ENCODE measurements at regions not wholly inside any gene's neighbourhood (a gene's known extent, or its start where the extent isn't known, plus 50 kb on each side); places are given as distances from the start of the nearest gene placed in this dataset.
"Not testable (repeated sequence)": the region's sequence is repeated elsewhere in the genome, so short reads cannot be mapped to it uniquely, and the experiment has no call there.

GRCh38 chr14:25699981-25700380, 650.0 kb upstream of the STXBP6 start:
- no peak for DNase-seq

GRCh38 chr14:25698111-25698510, 648.2 kb upstream of the STXBP6 start:
- no peak for DNase-seq

DNA sequence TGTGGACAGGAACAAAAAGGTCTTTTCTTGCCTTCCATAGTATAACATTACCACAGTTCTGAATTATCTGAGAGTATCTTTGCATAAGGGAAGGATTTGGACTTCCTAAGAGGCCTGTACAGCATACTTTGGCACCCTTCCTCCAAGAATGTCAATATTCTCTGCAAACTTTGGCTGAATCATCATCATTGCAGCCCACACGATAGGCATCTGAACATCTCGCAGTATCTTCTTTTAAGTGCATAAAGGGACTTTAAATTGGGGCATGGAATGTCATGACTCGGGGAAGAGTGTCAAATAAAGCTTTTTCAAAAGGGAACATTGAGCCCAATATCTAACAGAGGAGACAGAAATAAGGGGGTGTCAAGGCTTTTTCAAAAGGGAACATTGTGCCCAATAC, 646.2 kb upstream of the STXBP6 start:
- DNase-seq = no peak

GRCh38 chr14:25685004-25685403, 635.1 kb upstream of the STXBP6 start:
- DNase-seq = no peak

DNA sequence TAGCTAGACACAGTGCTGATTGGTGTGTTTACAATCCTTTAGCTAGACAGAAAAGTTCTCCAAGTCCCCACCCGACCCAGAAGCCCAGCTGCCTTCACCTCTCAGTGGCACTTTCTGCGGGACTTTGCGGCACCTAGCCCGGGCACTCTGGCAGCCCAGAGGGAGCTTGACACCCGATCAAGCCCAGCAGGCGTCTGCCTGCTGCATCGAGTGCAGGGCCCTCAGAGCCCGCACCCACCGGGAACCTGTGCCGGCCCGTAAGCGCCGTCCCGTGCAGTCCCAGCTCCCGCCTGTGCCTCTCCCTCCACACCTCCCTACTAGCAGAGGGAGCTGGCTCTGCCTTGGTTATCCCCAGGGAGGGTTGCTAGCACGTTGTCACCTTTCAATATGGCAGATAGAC, 631.0 kb upstream of the STXBP6 start:
- DNase-seq = no peak

DNA sequence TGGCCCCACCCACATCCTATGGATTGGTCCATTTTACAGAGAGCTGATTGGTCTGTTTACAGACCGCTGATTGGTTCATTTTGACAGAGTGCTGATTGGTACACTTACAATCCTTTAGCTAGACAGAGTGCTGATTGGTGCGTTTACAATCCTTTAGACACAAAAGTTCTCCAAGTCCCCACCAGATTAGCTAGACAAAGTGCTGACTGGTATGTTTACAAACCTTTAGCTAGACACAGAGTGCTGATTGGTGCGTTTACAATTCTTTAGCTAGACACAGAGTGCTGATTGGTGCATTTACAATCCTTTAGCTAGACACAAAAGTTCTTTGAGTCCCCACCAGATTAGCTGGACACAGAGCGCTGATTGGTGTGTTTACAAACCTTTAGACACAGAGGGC, 630.6 kb upstream of the STXBP6 start:
- not testable (repeated sequence) for DNase-seq

DNA sequence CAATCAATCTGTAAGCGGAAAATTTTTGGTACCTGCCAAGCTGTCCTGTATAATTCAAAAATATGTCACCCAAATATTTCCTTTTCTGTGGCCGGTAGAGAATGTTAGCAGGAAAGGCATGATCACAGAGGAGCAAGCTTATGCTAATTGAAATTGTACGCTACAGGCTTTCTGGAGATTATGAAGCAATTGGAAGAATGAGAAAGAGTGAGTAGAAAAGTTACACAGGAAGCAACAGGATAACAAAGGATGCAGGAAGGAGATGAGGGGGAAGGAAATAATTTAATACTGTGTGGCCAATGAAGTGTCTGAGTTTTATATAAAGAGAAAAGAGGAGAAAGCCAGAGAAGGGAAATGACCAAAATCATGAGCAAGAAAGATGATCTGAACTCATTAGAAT, 627.2 kb upstream of the STXBP6 start:
- DNase-seq = no peak

- DNase-seq = no peak
Observed at GRCh38 chr14:25667387-25667786, 617.4 kb upstream of the STXBP6 start.

DNA sequence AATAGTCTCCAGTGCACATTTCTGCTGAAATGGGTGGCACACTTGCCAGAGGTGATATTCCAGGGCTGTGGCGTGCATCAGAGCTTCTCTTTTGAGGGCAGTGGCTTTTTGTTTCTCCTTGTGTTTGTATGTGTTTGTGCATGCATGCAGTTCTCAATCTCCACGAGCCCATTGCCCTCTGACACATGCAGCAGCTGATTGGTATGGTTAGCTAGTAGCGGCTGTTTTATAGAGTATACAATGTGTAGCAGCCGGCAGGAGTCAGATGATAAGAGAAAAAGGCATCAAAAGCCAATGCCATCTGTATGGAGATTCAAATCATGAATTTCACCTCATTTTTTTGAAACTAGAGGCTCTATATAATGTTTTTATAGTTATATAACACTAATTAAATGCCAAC, 616.9 kb upstream of the STXBP6 start:
- no peak for DNase-seq

GRCh38 chr14:25658988-25659387, 609.0 kb upstream of the STXBP6 start:
- no peak for DNase-seq

DNA sequence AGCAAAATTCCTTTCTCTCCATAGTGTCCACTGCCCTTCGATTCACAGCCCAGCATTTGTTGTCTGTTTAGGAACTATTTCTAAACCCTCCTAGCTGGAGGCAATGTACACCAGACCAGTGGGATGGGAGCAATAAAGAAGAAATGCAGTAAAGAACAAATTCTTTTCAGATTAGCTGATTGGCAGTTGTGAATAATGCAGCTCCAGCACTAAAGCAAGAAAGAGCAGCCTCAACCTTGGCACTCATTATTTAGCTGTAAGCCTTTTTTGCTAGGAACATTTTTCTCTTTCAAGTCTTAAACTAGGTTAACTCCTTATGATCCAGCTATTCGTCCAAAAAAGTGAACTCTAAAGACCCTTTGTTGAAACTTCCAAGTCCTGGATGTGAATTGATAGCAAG, 580.5 kb upstream of the STXBP6 start:
- no peak for DNase-seq

DNA sequence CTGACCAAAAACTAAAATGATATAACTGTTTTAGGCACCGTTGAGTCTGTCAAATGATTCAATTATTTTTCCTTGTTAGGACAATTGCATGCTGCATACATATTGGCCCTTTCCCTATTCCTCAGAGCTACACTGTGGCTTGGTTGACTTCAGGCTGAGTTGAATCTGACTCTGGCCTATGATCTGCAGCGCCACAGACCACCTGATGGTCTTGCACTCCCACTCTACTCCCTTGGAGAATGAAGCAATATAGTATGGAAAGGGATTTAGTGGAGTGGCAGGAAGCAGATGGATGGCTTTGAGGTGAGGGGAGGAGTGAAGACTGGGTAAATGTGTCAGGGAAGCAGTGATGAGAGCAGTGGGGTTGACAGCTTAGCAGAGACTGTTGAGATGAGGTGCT, 579.0 kb upstream of the STXBP6 start:
- DNase-seq = no peak

DNA sequence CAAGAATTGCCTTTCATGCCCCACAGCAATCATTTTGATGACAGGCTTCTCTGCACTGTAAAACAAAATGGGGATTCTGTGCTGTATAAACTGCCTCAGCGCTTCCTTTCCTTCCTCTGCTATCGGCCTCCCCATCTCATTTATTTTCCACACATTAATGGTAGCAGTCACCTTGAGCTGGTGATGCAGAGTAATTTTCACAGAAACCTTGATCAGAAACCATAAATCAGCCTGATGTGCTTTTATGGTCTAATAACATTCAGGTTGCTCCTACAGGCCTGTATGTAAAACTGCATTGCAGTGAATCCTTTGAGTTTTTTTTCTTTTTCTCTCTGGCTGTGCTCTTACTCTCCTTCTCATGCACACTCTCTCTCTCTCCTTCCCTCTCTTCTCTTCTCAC, 578.4 kb upstream of the STXBP6 start:
- DNase-seq = no peak

GRCh38 chr14:25626986-25627385, 577.0 kb upstream of the STXBP6 start:
- no peak for DNase-seq

DNA sequence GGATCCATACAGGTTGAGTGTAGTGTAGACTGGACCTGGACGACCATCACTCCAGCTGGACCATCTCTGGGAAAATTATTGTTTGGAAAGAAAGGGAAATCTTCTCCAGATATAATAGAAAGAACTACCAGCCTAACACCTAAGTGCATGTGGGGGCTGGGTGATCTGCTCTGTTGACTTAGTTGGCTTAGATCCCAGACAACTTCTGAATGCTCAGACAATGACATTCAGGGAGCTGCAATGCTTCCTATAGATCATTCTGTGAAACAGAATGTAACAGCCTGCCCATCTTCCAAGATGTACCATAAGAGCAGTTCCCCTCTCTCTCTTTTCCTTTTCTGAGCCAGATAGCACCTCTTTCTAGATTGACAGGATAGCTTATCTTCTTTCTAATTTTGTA, 572.8 kb upstream of the STXBP6 start:
- peak; percentile 10 for DNase-seq

DNA sequence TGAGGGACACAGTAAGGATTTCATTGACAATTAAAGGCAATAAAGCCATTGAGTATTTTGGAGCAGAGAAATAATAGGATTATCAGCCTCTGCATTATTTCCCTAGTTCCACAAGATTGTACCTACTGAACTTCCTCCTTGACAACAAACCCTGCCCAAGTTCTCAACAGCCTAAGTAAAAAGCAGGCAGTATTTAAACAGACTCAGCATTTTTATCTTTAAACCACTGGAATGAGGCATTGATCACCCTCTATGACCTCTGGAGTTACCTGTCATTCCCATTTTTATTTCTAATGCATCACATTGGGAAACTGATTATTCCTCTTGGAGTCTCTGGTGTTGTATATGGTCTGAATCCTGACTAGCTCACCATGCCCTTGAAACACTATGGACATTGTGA, 570.6 kb upstream of the STXBP6 start:
- DNase-seq = no peak

DNA sequence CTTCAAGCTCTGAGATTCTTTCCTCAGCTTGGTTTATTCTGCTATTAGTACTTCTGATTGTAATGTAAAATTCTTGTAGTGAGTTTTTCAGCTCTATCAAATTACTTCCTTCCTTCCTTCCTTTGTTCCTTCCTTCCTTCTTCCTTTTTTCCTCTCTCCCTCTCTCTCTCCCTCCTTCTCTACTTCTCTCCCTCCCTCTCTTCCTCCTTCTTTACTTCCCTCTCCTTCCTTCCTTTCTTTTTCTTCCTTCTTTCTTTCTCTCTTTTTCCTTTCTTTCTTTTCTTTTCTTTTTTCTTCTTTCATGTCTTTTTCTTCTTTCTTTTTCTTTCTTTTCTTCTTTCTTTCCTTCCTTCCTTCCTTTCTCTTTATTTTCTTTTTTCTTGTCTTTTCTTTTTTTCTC, 565.2 kb upstream of the STXBP6 start:
- no peak for DNase-seq

DNA sequence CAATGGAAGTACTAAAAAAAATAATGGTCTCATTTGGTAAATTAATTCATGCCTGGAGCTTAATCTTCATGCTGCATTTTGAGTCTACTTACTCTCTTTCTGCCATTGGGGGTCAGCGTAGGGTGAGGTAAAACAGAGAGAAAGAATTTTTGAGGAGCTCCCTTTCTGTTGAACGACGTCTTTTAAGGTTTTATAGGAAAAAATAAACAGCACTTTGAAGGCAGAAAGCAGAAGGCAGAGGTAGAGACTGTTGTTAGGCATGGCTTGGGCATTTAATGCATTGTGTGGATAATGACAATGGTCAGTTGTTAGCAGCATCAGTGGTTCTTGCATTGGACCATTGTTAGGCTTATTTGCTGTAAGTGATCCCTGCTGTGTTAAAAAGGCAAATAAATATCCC, 557.2 kb upstream of the STXBP6 start:
- DNase-seq = no peak

DNA sequence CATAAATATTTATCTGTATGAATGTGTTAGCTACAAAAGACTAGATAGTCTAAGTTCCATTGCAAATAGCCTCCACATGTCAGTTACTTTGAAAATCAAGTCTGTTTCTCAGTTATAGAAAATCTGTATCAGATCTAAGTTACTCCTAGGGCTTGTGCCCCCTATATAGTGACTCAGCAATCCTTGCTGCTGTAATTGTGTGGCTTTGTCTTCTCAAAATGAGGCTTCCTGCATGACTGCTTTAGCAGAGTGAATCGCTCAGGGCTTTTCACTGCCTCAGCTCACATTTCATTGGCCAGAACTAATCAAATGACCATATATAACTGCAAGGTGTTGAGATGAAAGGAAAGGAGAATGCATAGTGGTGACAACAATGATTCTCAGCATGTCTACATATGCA, 552.2 kb upstream of the STXBP6 start:
- DNase-seq = no peak

DNA sequence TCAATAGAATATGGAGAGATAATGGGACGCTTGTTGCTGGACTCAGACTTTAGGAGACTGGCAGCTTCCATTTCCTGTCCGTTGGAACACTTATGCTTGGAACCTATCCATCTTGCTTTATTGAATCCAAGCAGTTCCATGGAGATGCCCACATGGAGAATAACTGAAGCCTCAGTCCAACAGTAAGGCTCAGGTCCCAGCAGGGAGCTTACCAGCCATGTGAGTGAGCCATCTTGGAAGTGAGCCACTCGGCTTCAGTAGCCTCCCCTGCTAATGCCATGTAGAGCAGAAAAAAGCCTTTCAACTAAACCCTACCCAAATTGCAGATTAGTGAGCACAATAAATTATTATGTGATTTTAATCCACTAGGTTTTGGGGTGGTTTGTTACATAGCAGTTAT, 538.8 kb upstream of the STXBP6 start:
- DNase-seq = no peak

- DNase-seq = no peak
Observed at GRCh38 chr14:25574628-25575325, 524.8 kb upstream of the STXBP6 start.

DNA sequence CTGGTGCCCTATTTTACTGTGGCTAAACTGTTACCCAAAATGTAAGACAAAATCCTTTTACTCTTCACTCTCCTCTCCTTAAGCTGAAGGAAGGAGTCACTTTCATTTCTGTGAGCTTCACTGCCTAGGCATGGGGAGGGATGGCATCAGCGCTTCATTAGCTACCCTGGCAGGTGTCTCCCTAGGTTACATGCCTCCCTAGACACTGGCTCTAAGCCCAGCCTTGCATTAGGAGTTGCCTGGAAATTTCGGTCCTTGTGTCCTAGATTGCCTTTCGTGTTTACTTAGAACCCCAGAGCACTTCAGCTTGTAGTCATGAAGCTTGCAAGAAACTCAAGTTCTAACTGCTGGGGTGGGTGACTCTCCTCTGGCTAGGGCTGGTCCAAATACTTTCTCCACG, 520.5 kb upstream of the STXBP6 start:
- DNase-seq = no peak

GRCh38 chr14:25557466-25557865, 507.5 kb upstream of the STXBP6 start:
- no peak for DNase-seq

DNA sequence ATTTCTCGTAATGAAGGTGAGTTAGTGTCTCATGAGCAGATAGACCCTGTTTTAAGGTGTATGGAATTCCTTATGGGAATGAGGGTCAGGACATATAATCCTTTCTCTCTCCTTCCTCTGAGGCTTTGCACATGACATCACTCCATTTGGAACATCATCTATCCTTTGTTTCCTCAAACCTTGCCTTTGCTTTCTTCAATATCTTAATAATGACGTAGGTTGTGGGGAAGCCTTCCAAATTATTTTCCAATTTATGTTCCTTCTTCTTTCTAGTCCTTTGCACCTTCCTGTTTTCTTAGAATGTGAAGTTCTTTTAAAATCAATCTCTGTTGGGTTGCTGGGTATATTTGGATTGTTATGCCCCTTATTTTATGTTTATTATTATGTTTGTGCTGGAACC, 502.9 kb upstream of the STXBP6 start:
- DNase-seq = no peak

- DNase-seq = no peak
Observed at GRCh38 chr14:25551674-25552073, 501.7 kb upstream of the STXBP6 start.

- no peak for DNase-seq
Observed at GRCh38 chr14:25546826-25547225, 496.9 kb upstream of the STXBP6 start.
